ENCODE measurements at regions not wholly inside any gene's neighbourhood (a gene's known extent, or its start where the extent isn't known, plus 50 kb on each side); places are given as distances from the start of the nearest gene placed in this dataset.

- H3K4me1 ChIP-seq, result no peaks in the 10 kb centered on the region
- no peak for TF ChIP-seq CTCF (IDR thresholded peaks at IDR 0.05; ENCODE audit: low read depth, low read length)
- no peaks in the 10 kb centered on the region for H3K36me3 ChIP-seq
- no peaks in the 10 kb centered on the region for H3K9me3 ChIP-seq
- no peak overlapping the region for H3K4me3 ChIP-seq (ENCODE audit: low read depth, low read length)
- no peak for DNase-seq
- H3K27me3 ChIP-seq, result no peaks in the 10 kb centered on the region
These were observed 282.6 kb upstream of the PPARGC1A start for GRCh38 chr4:24172406-24172805.

- no peak for DNase-seq
- no peaks in the 10 kb centered on the region for H3K36me3 ChIP-seq
- H3K27me3 ChIP-seq, result no peaks in the 10 kb centered on the region
- H3K4me1 ChIP-seq, result no peaks in the 10 kb centered on the region
- TF ChIP-seq CTCF (IDR thresholded peaks at IDR 0.05; ENCODE audit: low read depth, low read length), result no peak
- H3K4me3 ChIP-seq (ENCODE audit: low read depth, low read length), result no peak overlapping the region
- no peaks in the 10 kb centered on the region for H3K9me3 ChIP-seq
These were observed 280.1 kb upstream of the PPARGC1A start for GRCh38 chr4:24169956-24170355.

GRCh38 chr4:24168658-24169057 lies 278.8 kb upstream of the PPARGC1A start:
- no peak for TF ChIP-seq CTCF (IDR thresholded peaks at IDR 0.05; ENCODE audit: low read depth, low read length)

GRCh38 chr4:24166501-24166900 lies 276.7 kb upstream of the PPARGC1A start:
- no peak for TF ChIP-seq CTCF (IDR thresholded peaks at IDR 0.05; ENCODE audit: low read depth, low read length)
- DNase-seq, result no peak
- Histone ChIP-seq H3K4me1 (no peaks in the 10 kb centered on the region), H3K9me3 (no peaks in the 10 kb centered on the region), H3K4me3 (ENCODE audit: low read depth, low read length) (no peak overlapping the region), H3K36me3 (no peaks in the 10 kb centered on the region), H3K27me3 (0 out of 2 replicates have a peak, but pooled peaks cover 4% of the 10 kb centered on the region)

More at GRCh38 chr4:24168658-24169057, 278.8 kb upstream of the PPARGC1A start:
- Histone ChIP-seq H3K27me3 (no peaks in the 10 kb centered on the region), H3K4me3 (ENCODE audit: low read depth, low read length) (no peak overlapping the region), H3K36me3 (no peaks in the 10 kb centered on the region), H3K9me3 (no peaks in the 10 kb centered on the region), H3K4me1 (no peaks in the 10 kb centered on the region)
- no peak for DNase-seq

DNA sequence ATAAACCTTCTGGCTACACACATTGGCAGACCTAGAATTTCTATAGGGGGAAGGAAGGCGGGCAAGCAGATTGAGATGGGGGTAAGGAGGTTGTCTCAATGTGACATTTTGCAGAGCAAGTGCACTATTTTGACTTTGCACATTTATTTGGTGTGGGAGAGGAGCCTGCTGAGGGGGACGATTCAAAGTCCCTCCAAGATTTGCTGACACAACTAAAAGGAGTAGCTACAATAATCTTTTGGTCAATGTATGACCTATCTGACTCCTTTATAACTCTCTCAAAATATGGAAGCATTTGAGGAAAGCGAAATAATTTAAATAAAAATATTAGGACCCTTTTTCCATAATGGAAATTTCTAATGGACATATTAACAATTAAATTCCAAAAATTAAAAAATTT lies 274.9 kb upstream of the PPARGC1A start:
- no peak for TF ChIP-seq CTCF (IDR thresholded peaks at IDR 0.05; ENCODE audit: low read depth, low read length)

DNA sequence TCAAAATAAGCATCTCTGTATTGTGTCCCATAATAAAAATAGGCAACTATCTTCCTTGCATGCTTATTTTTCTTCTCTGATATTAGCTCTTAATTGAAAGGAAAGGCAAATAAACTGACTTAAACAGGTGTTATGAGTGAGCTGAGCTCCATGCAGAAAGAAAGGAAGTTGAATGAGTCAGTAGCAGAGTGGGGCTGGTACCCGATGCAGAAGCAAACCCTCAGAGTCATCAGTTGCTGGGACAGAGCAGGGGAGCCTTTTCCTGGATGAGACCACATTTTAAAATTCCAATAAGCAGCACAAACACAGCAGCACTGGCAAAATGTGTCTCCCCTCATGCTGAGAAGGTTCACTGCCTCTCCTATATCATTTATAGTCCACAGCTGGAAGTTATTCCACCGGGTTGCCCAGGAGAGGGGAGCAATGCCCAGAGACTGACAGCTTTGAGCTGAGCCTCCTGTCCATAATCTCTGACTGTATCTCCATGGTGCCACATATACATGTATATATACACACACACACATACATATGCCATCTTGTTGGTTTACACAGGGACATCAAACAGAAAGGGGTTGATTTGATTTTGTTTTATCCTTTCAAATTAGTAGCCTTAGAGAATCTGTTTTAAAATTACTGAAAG lies 274.3 kb upstream of the PPARGC1A start:
- no peak overlapping the region for H3K4me3 ChIP-seq (ENCODE audit: low read depth, low read length)
- no peaks in the 10 kb centered on the region for H3K9me3 ChIP-seq
- no peak for DNase-seq
- 0 out of 2 replicates have a peak, but pooled peaks cover 4% of the 10 kb centered on the region for H3K27me3 ChIP-seq
- no peak for TF ChIP-seq CTCF (IDR thresholded peaks at IDR 0.05; ENCODE audit: low read depth, low read length)
- no peaks in the 10 kb centered on the region for H3K4me1 ChIP-seq
- no peaks in the 10 kb centered on the region for H3K36me3 ChIP-seq

More for the DNA sequence above, 274.9 kb upstream of the PPARGC1A start:
- Histone ChIP-seq H3K4me1 (no peaks in the 10 kb centered on the region), H3K36me3 (no peaks in the 10 kb centered on the region), H3K27me3 (0 out of 2 replicates have a peak, but pooled peaks cover 4% of the 10 kb centered on the region), H3K4me3 (ENCODE audit: low read depth, low read length) (no peak overlapping the region), H3K9me3 (no peaks in the 10 kb centered on the region)
- DNase-seq, result no peak

Data from BE2C (cell line).